ENCODE measurements at regions not wholly inside any gene's neighbourhood (a gene's known extent, or its start where the extent isn't known, plus 50 kb on each side); places are given as distances from the start of the nearest gene placed in this dataset.
"Not testable (repeated sequence)": the region's sequence is repeated elsewhere in the genome, so short reads cannot be mapped to it uniquely, and the experiment has no call there.

- TF ChIP-seq CTCF (conservative IDR thresholded peaks at IDR 0.05; ENCODE audit: low read depth, low read length); EZH2 (IDR thresholded peaks at IDR 0.05; ENCODE audit: borderline replicate concordance, low read depth, low read length, poor library complexity, severe bottlenecking): not testable (repeated sequence)
Measured at GRCh38 chr1:191296-192049, 260.0 kb downstream of the OR4F29 start.

Data from A673 (cell line).